Right kidney (tissue), 1 donor: ENCODE measurements at regions not wholly inside any gene's neighbourhood (a gene's known extent, or its start where the extent isn't known, plus 50 kb on each side); places are given as distances from the start of the nearest gene placed in this dataset.
A peak's percentile ranks its signal among the peaks of the same experiment; 100 is the strongest.

Experiments used
- DNase-seq: peaks from one replicate; pipeline ENCODE4 v3.0.0-alpha.2; 2016

- no peak for DNase-seq
Observed at GRCh38 chr9:90032296-90033027, 427.6 kb downstream of the GADD45G start.

- no peak for DNase-seq
Observed at GRCh38 chr9:90033028-90033650, 428.3 kb downstream of the GADD45G start.

DNA sequence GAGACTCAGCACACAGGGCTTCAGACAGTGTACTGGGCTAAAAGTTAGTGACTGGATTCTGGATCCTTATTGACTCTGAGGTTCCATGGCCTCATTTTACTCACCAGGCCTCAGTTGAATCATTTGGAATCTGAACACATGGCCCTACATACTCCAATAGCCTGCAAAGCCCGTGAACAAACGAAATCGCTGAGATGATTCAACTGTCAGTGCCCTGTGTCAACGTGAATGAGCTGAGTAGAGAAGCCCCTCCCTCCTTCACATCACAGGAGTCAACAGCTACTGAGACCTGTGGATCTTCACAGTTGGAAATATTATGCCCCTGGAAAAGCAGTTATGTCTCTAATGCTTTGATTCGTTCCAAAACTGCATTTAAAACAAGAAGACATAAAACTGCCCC lies 429.3 kb downstream of the GADD45G start:
- no peak for DNase-seq

DNA sequence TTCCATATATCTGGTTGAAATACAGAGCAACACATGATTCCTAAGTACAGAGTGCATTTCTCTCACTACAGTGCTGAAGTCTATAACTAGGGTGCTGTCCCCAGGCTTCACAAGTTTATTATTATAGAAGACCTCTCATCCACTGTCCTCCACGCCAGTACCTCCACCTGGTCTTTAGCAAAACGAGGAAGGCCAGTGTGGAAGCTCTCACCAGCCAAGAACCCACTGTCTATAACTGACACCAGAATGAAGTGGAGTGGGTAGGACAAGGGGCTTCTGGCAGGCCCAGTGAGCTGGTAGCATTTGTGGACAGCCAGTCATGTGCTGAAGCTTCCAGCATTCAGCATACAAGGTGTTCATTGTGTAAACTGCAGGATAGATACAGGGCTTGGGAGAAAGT lies 430.7 kb downstream of the GADD45G start:
- DNase-seq, result no peak

DNA sequence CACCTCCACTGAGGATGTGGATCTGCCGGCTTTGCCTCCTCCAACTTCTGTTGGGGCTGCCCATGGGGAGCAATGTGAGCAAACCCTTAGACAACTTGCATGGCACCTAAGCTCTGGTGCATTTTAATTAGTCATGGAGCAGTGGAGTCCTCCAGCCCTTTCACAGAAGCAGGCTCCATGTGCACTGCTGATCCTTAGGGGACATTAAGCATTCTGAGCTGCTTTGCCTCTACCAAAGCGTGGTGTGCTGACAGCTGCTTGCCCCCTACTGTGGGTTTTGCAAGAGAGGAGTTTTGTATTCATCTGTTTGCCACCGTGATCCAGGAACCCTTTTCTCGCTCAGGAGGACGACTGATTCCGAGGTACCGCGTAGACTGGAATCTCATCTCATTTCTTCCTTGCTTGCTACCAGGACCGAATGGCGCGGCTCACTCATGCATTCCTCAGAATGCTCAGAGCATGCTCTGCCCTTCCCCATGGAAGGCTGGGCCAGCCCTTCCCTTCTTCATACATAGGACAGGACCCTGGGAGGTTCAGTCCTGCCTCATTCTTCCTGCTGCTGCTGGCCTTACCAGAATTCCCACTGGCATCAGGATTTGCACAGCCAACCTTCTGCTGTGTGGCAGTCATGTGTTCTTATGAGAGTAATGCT lies 432.5 kb downstream of the GADD45G start:
- DNase-seq, result no peak

- peak; percentile 39 for DNase-seq
Observed at GRCh38 chr9:90038763-90039162, 434.0 kb downstream of the GADD45G start.

DNA sequence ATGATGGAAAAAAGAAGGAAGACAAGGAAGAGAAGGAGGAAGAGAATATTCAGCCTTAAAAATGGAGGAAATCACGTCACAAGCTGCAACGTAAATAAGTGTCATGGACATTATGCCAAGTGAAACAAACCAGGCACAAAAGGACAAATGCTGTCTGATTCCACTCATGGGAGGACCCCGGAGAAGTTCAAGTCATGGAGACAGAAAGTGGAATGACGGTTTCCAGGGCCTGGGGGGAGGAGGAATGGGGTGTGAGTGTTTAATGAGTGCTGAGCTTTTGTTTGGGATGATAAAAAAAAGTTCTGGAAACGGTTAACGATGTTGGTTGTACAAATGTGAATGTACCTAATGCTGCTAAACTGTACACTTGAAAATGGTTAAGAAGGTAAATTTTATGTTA lies 439.5 kb downstream of the GADD45G start:
- DNase-seq, result no peak

GRCh38 chr9:90044710-90045151 lies 439.9 kb downstream of the GADD45G start:
- no peak for DNase-seq

DNA sequence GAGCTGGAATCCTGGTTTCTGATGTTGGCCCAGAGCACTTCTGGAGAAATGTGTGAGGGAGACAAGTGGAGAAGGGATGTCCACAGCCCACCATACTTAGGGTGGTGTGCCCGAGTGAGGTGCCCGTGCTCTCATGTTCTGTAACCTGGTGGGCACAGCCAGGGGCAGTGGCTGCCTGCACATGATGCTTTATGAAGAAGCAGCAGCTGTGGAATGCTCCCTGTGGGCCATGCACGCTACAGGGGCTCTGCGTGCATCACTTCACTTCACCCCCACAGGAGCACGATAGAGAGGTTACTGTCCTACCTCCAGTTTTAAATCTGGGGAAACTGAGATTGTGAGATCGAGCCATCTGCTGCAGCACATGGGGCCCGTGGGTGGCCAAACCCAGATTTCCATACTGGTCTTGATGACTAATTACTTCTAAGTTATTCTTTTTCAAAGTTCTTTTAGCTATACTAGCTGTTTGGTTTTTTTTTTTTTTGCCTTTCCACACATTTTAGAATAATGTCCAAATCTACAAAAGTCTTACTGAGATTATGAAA lies 441.6 kb downstream of the GADD45G start:
- no peak for DNase-seq

- DNase-seq, result no peak
Observed at GRCh38 chr9:90047828-90048227, 443.0 kb downstream of the GADD45G start.

DNA sequence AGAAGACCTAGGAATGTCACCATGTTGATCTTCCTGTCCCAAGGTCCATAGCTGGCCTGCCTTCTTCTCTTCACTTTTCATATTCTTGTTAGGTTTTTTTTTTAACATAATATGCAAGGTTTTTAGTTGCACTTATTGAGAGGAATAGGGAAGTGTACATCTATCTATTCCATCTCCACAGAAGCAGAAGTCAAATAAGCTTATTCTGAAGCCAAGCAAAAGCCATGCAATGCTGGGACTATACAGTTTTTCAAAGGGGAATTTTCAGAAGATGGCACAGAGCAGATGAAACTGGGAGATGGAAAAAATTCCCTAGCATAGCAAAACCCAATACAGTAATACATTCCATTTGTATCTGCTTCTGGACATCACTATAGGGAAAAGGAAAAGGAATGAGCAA lies 447.6 kb downstream of the GADD45G start:
- DNase-seq, result no peak

- DNase-seq, result no peak
Observed at GRCh38 chr9:90053027-90053426, 448.2 kb downstream of the GADD45G start.

DNA sequence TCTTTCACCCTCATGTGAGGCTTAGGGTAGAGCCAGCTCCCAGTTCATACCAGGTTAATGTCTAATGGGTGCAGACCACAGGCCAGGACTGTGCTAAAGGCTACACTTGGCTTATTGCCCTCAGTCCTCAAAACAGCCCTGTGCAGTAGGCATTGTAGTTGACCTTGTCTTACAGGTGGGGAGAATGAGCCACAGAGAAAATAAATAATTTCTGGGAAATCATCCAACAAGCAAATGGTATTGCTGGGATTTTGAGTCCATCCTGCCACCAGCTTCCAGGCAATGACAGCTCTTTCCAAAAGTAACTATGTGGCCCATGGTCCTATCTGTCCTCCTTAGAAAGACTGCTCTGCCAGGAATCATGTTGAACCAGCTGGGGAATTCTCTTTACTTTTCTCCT lies 450.0 kb downstream of the GADD45G start:
- DNase-seq, result no peak

- no peak for DNase-seq
Observed at GRCh38 chr9:90055226-90055625, 450.4 kb downstream of the GADD45G start.

- DNase-seq, result no peak
Observed at GRCh38 chr9:90057361-90057760, 452.5 kb downstream of the GADD45G start.

DNA sequence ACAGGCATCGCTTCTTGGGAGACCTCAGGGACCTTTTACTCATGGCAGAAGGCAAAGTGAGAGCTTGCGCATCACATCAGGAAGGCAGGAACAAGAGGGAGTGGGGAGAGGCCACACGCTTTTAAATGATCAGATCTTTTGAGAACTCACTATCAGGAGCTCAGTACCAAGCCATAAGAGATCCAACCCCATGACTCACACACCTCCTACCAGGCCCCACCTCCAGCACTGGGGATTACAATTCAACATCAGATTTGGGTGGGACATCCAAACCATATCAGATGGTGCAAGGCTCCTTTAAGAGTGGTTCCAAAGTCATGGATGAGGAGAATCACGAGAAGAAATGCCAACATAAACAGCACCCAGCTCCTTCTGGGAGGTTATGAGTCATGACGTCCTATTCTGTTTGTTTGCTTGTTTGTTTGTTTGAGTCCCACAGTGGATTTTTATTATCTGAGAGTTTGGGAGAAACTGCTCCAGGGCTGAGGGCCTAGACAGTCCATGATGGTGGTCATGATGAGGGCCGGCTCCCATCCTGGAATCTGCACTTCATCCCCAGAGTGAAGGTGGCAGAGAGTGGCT lies 453.5 kb downstream of the GADD45G start:
- no peak for DNase-seq

DNA sequence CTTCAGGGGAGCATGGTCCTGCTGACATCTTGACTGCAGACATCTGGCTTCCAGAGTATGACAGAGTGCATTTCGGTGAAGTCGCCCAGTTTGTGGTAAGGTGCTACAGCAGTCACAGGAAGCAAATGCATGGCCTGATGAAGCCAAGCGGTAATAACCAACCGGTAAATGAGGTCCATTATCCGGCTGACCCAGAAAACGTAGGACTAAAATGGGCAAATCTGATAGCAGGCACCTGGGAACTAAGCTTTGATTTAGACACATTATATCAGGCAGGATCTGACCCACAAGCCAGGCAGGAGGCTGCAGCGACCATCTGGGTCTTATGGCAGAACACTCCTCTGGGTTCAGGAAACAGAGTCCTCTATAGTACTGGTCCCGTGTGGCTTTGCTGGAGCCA lies 454.6 kb downstream of the GADD45G start:
- DNase-seq, result no peak

GRCh38 chr9:90060256-90060655 lies 455.4 kb downstream of the GADD45G start:
- no peak for DNase-seq

GRCh38 chr9:90061187-90061586 lies 456.4 kb downstream of the GADD45G start:
- no peak for DNase-seq

DNA sequence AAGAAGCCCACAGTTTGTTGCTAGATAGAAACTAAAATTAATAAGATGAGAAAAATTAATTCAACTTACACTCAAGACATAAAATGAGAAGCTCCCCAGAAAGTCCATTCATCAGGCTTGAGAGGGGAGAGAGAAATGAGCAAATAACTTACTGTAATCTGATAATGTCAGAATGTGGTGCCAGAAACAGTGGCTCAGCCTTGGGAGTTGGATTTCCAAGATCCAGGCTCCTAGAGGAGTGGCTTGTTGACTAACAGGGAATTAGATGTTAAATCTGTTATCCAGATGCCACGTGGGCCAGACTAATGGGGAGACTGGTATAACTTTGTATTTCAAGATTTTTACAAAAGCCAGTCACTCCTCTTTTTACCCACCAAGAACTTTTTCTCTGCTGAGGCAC lies 458.2 kb downstream of the GADD45G start:
- DNase-seq, result no peak

DNA sequence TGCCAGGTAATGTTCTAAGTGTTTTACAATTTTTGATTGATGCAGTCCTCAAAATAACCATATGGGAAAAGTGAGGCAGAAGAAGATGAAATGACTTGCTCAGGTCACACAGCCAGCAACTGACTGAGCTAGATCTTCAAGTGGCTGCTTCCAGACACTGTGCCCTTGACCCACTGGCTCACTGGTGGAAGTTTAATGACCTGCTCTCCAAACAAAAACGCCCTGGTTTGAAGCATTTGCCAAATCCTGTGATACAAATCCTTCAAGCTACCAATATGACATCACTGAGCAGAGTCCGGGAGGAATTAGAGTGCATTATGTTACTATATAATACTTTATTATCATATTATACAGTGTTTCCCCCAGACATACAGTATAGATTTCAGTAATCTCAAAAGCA lies 459.4 kb downstream of the GADD45G start:
- DNase-seq, result no peak

- peak; percentile 16 for DNase-seq
Observed at GRCh38 chr9:90064971-90065370, 460.2 kb downstream of the GADD45G start.

DNA sequence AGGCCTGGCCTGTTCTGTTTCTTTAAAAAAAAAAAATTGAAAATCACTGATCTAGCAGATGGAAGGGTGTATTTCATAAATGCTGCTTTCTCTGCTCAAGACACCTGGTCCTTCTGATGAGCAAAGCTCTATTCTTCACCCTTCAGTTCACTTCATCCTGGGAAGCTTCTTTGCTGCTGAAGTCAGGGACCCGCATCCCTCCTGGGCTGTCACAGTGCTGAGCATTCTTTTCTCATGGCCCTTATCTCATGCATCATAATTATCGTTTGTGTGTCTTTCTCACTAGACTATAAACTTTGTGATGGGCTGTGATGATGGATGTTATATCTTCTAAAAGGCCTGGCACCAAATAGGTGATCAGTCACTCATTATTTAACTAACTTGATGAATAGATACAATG lies 461.0 kb downstream of the GADD45G start:
- DNase-seq, result no peak
